Esophagus muscularis mucosa (tissue), 3 donors: ENCODE measurements at regions not wholly inside any gene's neighbourhood (a gene's known extent, or its start where the extent isn't known, plus 50 kb on each side); places are given as distances from the start of the nearest gene placed in this dataset.

Experiments used
- EP300 ChIP-seq: sonication (generic); formaldehyde crosslinking; IDR thresholded peaks from one replicate; pipeline ENCODE4 v1.6.1; 2017; ENCODE audit warnings: antibody characterized with exemption
- POLR2A ChIP-seq: fragments of 450-650 bp; IDR thresholded peaks from one replicate; pipeline ENCODE4 v1.6.1; 2017; ENCODE audit warnings: antibody characterized with exemption, moderate library complexity, mild to moderate bottlenecking, low read depth
- POLR2AphosphoS5 ChIP-seq, 2 donors: sonication (generic); formaldehyde crosslinking; IDR thresholded peaks; one replicate each; pipeline ENCODE4 v1.6.1; 2017; ENCODE audit warnings: antibody characterized with exemption in 2 of 2

DNA sequence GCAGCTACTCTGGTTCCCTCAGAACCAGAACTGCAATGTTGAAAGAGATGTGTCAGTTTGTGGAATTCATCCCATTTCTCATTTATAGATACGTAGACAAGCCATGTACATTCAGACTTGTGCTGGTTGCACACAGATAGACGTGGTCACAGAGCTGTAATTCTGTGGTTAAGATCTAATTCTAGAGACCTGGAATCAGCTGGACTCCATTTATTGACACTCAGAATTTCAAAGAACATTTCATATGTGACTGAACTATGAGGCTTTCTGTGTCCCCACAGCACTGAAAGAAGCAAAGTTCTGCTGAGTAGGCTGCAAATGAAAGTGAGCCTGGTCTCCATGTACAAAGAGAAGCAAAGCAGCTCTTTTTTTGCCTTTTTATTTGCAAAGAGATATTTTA lies 220.2 kb upstream of the NAV3 start:
- no peak for TF ChIP-seq POLR2AphosphoS5 (IDR thresholded peaks at IDR 0.05)
- TF ChIP-seq POLR2A: no peak
- TF ChIP-seq EP300: no peak
